A673 (cell line): ENCODE measurements at regions not wholly inside any gene's neighbourhood (a gene's known extent, or its start where the extent isn't known, plus 50 kb on each side); places are given as distances from the start of the nearest gene placed in this dataset.

Source experiments
- EZH2 ChIP-seq: fragments of 200-600 bp; sonication (generic); IDR thresholded peaks from 2 replicates; pipeline ENCODE4 v1.6.1; 2017; ENCODE audit warnings: borderline replicate concordance, low read depth, mild to moderate bottlenecking, mixed read lengths, antibody characterized with exemption, low read length; ENCODE audit not compliant: poor library complexity, severe bottlenecking
- TF ChIP-seq, protein P1 (sequence below): fragments of 300-800, 200-600 bp; sonication (generic); conservative IDR thresholded peaks from 2 replicates; pipeline ENCODE4 v1.5.1; 2017; ENCODE audit warnings: low read depth, mild to moderate bottlenecking, antibody characterized with exemption, low read length, moderate library complexity, mixed read lengths

DNA sequence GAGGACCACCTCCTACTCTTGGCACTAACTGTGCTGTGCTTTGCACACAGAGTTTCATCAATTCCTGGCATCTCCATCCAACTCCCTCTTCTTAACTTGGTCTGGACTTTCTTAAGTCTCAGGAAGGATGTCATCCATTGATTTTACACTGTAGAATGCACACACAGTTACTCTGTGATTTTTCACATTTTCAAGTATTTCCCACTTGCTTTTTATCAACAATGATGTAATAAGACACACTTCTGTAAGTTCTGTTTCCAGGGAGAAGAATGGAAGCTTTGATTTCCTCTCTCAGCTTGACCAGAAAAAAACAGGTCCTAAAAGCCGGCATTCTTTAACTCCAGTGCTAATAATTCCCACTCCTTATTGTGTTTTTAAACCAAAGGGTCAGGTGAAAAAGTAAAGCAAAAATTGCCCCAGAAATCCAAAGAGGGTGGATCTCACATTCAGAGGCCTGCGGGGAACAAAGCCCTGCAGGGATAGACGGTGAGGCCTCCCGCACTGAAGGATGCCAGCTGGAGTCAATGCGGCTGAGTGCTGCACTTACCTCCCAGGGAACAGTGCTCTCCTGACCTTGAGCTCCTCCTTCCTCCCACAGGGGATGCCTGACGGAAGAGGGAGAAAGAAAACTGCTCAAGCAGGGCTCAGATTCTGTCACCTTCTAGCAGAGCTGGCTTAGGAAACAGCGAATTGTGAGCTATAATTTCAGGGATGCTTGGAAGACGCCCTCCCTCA lies 83.1 kb downstream of the PDCL3 start:
- TF ChIP-seq, protein P1, sequence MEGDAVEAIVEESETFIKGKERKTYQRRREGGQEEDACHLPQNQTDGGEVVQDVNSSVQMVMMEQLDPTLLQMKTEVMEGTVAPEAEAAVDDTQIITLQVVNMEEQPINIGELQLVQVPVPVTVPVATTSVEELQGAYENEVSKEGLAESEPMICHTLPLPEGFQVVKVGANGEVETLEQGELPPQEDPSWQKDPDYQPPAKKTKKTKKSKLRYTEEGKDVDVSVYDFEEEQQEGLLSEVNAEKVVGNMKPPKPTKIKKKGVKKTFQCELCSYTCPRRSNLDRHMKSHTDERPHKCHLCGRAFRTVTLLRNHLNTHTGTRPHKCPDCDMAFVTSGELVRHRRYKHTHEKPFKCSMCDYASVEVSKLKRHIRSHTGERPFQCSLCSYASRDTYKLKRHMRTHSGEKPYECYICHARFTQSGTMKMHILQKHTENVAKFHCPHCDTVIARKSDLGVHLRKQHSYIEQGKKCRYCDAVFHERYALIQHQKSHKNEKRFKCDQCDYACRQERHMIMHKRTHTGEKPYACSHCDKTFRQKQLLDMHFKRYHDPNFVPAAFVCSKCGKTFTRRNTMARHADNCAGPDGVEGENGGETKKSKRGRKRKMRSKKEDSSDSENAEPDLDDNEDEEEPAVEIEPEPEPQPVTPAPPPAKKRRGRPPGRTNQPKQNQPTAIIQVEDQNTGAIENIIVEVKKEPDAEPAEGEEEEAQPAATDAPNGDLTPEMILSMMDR: no peak
- no peak for TF ChIP-seq EZH2
